HG03196 (cell line): ENCODE measurements at regions not wholly inside any gene's neighbourhood (a gene's known extent, or its start where the extent isn't known, plus 50 kb on each side); places are given as distances from the start of the nearest gene placed in this dataset.
"Not testable (repeated sequence)": the region's sequence is repeated elsewhere in the genome, so short reads cannot be mapped to it uniquely, and the experiment has no call there.

Experiments used
- ATAC-seq: cut with Tn5 transposase; IDR thresholded peaks from one replicate; pipeline ENCODE4 v1.9.1; 2021; ENCODE audit not compliant: unreplicated experiment

- ATAC-seq, result no peak
These were observed 492.7 kb downstream of the PIK3C3 start for GRCh38 chr18:42447688-42448087.

DNA sequence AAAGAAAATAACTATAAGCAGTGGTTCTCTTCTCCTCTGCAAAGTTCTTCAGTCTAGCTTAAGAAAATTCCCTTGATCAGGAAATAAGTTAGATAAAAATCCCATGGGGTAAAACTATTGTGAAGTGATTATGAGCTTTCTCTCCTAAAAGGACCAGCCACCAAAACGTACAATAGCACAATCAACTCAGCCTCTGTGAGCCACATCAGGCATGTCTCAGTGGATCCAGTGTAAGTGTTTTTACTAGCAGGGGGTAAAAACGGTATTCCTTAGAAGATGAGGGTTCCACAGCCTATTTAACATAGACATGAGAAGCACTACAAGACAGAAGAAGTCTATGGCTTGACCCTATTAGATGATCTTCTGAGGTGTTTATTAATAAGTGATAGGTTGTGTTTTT lies 503.2 kb downstream of the PIK3C3 start:
- no peak for ATAC-seq

DNA sequence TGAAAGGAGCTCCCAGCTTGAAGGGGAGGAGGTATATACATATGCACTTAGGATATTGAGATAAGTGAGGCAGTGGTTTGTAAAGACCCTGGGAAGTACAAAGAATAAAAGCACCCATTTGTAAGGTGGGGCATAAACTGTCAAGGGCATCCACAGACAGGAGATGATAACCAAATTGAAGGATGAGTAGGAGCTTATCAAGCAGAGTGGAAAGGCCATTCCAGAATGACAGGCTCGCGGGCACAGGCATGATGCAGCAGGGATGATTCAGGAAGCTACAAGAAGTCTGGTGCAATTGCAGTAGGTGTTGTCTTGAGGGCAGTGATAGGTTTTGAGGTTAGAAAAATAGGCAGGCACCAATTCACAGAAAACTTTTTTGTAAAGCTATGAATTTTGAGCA lies 504.8 kb downstream of the PIK3C3 start:
- ATAC-seq, result no peak

GRCh38 chr18:42471885-42472284 lies 516.9 kb downstream of the PIK3C3 start:
- no peak for ATAC-seq

- ATAC-seq, result no peak
These were observed 518.6 kb downstream of the PIK3C3 start for GRCh38 chr18:42473611-42474010.

DNA sequence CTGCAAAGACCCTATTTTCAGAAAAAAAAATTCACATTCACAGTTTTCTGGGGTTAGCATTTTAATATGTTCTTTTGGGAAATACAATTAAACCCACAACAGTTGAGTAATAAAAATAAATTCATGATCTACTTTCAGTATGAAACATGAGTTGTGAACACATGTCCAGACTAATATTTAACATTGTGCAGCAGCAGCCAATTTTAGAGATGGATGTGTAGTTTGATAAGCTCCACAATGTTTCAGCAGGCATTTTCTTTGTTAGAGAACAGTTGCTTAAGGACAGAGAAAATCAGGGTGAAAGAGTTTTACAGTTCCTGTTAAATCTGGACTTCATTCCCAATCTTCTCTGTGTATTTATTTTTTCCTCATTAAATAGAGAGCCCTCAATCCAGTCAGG lies 519.5 kb downstream of the PIK3C3 start:
- no peak for ATAC-seq

- no peak for ATAC-seq
These were observed 520.1 kb downstream of the PIK3C3 start for GRCh38 chr18:42475157-42475556.

DNA sequence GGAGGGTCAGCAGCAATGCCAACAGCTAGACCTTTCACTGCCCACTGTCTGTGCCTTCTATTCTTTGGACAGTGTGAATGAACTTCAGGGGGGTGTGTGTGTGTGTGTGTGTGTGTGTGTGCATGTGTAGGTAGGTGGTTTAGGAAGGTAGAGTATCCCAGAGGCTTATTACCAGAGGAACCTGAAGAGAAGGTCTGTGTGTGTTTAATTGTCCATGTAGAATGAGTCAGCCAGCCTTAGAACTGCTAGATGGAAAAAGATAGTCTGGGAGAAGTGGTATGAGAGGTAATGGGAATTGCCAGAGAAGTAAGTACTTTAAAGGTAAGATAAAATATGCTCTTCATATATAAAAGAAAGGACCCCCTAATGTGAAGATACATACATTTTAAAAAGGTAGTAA lies 522.2 kb downstream of the PIK3C3 start:
- no peak for ATAC-seq

- ATAC-seq, result no peak
These were observed 525.4 kb downstream of the PIK3C3 start for GRCh38 chr18:42480441-42480840.

DNA sequence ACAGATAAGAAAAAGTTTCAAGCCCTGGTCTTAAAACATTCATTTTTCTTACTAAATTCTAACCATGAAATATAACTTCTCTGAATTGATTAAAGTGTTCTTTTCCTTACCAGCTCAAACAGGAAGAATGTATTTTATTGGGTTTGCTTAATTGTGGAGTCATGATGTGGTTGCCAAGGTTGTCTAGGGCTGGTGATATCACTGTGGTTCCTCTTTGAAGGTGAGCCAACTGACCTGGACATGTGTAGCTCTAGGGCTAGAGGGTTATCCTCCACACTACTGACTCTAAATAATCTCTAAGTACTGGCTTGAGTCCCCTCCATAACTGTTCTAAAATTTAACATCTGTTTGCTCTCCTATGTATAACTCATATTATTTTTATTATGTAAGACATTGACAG lies 529.6 kb downstream of the PIK3C3 start:
- ATAC-seq, result no peak

GRCh38 chr18:42486271-42486670 lies 531.2 kb downstream of the PIK3C3 start:
- ATAC-seq, result no peak

GRCh38 chr18:42508683-42509296 lies 553.8 kb downstream of the PIK3C3 start:
- no peak for ATAC-seq

DNA sequence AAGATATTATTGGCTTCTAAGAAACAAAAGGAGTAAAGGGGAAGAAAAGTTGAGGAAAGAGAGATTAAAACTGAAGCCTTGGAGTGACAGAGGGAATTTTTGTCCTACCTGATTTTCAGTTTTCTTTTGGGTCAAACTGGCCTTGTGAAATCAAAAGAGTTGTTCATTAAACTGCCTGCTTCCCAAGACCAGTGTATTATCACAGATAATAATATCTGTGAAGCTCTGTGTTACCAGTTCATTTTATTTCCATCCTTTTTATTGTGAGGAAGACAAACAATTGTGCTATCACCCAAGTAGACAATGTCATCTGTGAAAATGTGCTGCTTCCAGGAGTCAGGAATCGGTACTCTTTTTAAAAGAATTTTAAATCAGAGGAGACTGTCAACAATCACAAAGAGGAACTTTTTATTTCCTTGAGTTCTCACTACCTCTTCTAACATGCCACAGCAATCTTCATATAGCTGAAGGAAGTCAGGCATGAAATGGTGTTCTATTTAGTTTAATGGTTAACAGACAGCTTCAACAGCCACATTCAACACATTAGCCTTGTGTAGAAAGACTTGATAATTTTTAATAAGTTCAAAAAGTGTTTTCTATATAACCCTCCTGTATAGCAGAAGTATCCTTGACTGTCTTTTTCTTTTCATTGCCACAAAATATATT lies 554.8 kb downstream of the PIK3C3 start:
- peak; percentile 92 for ATAC-seq

DNA sequence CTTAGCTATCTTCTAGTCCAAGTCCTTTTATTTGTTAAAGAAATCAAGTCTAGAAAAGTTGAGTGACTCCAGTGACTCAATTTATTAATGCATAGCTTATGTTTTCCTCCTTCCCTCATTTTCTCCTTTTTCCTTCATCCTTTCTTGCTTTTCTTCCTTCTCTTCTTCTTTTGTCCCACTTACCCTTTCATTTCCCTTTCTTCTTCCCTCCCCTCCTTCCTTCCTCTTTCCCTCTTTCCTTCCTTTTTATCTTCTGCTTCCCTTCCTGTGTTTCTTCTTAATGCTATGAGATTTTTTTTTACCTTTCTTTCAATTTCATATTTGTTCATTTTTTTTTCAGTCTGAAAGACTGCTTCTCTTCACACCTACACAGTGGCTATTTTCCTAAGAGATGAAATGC lies 555.5 kb downstream of the PIK3C3 start:
- ATAC-seq, result no peak

GRCh38 chr18:42513441-42513840 lies 558.4 kb downstream of the PIK3C3 start:
- no peak for ATAC-seq

- ATAC-seq, result no peak
These were observed 559.5 kb downstream of the PIK3C3 start for GRCh38 chr18:42514512-42514911.

DNA sequence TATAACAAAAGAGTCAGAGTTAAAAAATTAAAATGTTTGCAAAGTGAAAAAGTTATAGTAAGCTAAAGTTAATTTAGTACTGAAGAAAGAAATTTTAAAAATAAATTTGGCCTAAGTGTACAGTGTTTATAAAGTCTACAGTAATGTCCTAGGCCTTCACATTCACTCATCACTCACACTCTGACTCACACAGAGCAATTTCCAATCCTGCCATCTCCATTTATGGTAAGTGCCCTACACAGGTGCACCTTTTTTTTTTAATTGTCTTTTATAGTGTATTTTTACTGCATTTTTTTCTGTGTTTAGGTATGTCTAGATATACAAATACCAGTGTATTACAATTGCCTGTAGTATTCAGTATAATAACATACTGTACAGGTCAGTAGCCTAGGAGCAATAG lies 562.9 kb downstream of the PIK3C3 start:
- no peak for ATAC-seq

- not testable (repeated sequence) for ATAC-seq
These were observed 563.3 kb downstream of the PIK3C3 start for GRCh38 chr18:42518331-42518730.

GRCh38 chr18:42520138-42520537 lies 565.1 kb downstream of the PIK3C3 start:
- ATAC-seq, result no peak

DNA sequence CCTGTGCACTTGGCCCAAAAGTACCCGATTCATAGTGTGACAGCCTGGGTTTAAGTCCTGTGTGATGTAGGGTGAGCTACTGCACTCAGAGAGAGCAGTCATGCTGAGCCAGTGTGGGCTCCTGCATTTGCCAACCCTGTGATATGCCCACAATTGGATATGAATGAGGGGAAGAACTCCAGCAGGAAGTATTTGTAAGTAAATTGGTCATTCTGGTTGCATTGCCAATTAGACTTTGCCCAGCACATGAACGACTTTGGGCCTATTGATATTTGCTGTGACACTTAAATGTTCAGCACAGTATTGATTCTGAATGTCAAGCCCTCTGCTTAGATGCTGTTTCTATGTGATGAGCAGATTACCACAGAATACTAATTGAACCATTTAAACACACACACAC lies 570.9 kb downstream of the PIK3C3 start:
- no peak for ATAC-seq

- no peak for ATAC-seq
These were observed 572.7 kb downstream of the PIK3C3 start for GRCh38 chr18:42527766-42528165.

GRCh38 chr18:42530276-42530675 lies 575.2 kb downstream of the PIK3C3 start:
- ATAC-seq, result no peak

DNA sequence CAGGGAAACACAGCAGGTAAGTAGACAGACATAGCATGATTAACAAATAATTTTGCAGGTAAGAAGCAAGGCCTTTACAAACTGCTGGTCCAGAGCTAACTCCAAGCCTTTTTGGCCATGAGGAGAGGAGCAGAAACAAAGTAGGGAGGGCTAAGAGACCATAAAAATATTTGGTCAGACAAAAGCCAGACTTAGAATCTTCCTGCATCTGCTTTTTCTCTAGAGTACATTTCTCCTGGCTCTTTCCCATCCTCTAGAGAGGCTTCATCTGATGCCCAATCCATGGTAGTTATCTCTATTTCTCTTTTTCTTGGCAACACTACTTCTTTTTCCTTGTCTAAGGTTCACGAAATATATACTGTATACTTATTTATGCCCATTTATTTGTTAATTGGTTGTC lies 577.1 kb downstream of the PIK3C3 start:
- no peak for ATAC-seq
